Hematopoietic multipotent progenitor cell treated with erythropoietin and hydrocortisone succinate and interleukin-3 and kit ligand, for 4 days (in vitro differentiated cells): ENCODE measurements at regions not wholly inside any gene's neighbourhood (a gene's known extent, or its start where the extent isn't known, plus 50 kb on each side); places are given as distances from the start of the nearest gene placed in this dataset.
A peak's percentile ranks its signal among the peaks of the same experiment; 100 is the strongest.

ENCODE experiments used
- DNase-seq: peaks from one replicate; pipeline ENCODE4 v3.0.0-alpha.2; 2015

- DNase-seq, result no peak
Observed at GRCh38 chr14:101380512-101380911, 180.8 kb upstream of the DIO3 start.

GRCh38 chr14:101380940-101381339, 180.4 kb upstream of the DIO3 start:
- no peak for DNase-seq

- DNase-seq, result no peak
Observed at GRCh38 chr14:101383737-101384338, 177.5 kb upstream of the DIO3 start.

DNA sequence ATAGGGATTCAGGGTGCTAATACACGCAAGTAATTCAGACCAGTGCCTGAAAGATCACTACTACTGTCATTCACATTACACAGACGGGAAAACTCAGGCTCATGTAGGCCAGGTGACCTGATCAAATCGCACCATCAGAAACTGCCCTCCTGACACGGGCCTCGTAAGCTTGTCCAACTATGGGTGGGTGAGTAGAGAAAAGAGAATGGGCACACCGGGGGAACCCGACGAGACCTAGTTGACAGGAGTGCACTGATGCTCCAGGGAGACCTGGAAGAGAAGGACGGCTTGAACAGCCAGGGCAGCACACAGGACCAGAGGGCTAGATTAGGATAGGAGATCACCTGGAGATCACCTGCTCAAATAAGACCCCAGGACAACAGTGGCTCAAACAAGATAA, 166.9 kb upstream of the DIO3 start:
- no peak for DNase-seq

- no peak for DNase-seq
Observed at GRCh38 chr14:101395779-101396178, 165.5 kb upstream of the DIO3 start.

- DNase-seq, result no peak
Observed at GRCh38 chr14:101397206-101397605, 164.1 kb upstream of the DIO3 start.

DNA sequence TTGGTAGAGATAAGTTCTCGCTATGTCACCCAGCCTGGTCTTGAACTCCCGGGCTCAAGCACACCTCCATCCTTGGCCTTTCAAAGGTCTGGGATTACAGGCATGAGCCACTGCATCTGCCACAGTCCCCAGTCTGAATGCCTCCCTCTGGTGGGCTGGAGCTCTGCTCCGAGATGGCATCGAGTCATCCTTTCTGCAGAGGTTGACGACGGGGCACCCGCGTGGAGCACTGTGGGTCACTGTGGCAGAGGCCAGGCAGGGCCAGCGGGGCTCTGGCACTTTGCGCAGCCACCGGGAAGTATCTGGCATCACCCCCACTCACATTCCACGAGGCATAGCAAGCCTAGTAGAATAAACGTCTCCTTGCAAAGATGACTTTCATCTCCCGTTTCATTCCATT, 163.3 kb upstream of the DIO3 start:
- no peak for DNase-seq

DNA sequence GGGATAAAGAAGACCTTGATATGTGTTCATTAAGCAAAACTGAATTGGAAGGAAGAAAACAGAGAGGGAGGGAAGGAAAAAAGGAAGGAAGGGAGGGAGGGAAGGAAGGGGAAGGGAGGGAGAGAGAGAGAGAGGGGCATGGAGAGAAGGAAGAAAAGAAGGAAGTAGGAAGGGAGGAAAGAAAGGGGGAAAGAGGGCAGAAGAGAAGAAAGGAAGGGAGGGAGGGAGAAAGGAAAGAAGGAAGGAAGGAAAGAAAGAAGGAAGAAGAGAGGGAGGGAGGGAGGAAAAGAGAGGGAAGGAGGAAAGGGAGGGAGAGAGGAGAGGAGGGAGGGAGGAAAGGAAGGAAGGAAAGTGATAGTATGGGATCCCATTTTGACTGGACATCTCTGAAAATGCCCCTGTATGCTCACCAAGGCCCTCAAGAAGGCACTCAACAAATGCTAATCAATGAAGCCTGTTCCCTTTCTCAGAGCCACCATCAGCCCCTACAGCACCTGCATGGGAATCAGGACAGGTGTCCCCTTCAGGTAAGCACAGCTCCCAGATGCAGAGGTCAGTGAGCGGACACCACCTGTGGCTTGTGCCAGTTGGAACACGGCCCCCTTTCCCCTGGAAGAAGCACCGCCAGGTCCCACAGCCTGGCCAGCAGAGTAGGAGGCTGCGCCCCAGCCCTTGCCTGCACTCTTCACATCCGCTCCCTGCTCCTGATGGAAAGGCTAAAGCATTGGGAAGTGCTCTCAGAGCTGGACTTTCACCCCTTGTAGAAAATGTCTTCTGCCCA, 161.4 kb upstream of the DIO3 start:
- no peak for DNase-seq

- no peak for DNase-seq
Observed at GRCh38 chr14:101400830-101401229, 160.5 kb upstream of the DIO3 start.

- no peak for DNase-seq
Observed at GRCh38 chr14:101402936-101403660, 158.2 kb upstream of the DIO3 start.

- no peak for DNase-seq
Observed at GRCh38 chr14:101404426-101405170, 156.7 kb upstream of the DIO3 start.

DNA sequence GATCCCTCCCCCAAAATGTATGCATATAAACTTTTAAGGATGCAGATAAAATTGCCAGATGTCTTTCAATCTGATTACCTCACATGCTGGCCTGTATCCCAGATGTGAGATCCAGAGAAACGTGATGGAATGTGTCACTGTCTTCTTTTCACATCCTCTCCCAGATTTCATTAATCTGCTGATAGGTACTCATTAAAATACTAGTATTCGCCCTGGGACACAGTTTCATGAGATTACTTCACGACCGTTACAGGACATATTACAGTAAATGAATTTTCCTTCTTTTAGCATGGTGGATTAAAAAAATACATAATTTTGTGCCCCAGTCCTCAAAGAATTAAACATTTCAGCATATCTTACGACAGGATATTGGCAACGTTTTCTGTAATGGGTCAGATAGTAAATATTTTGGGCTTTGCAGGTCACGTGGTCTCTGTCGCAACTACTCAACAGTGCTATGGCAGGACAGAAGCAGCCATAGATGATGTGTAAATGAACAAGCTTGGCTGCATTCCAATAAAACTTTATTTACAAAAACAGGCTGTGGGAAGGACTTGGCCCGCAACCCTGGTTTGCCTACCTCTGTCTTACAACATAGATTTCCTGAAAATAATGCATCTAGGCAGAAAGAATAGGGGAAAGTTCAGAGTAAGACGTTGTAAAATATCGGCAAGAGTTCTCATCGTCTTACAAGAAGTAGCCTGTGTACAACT, 156.0 kb upstream of the DIO3 start:
- DNase-seq, result peak; percentile 1

GRCh38 chr14:101406921-101407320, 154.4 kb upstream of the DIO3 start:
- no peak for DNase-seq

- DNase-seq, result no peak
Observed at GRCh38 chr14:101407328-101407727, 154.0 kb upstream of the DIO3 start.

DNA sequence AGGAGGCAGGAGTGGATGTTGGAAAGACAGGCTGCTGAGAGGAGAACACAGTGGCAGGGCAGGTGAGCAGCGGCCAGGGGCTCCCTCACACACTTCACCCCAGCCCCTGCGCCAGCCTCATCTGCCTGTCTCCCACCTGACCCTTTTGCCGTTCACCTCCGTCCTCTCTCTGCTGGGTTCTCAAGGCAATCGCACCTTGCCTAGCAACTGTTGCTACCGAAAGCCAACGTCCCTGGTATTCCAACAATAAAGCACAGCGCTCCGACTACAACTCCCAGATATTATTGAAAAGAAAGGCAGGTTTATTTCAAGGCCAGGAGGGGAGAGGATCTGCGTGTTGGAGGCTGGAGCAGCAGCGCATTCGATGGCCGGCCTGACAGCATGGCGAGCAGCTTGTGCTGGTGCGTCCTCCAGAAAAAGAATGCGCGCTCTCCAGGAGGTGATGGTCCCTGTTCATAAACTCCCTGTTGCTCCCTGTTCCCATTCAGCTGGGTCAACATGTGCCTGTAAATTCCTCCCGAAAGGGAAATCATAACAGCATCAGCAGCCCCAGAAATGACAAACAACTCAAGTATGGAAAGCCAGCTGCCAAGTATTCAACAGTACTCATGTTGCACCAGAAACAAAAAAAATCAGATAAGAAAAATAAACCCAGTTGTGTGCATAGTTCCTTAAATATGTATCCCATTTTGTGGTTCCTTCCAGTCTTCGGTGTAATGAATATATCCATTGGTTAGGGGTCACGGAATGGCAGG, 153.0 kb upstream of the DIO3 start:
- DNase-seq, result no peak

DNA sequence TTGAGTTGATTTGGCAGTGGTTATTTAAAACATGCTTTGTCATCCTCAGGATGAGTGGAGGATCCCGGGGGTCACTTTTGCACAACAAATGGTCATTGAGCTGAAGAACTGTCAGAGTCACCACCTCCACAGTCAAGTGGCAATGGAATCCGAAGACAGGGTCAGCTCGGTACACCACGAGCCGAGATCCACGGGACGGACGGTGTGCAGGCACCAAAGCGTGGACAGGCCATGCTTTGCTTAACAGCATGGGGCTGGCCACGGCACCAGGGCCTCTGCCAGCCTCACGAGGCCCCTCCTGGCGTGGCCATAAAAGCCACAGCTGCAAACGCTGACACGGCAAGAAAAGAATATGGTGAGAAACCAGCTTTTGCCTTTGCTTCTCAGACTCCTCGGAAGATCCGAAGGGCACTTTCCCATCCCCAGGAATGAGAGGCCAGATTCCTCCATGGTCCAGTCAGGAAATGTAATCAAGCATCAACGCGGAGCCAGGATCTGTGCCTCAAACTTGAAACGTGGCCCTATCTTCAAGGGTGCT, 152.2 kb upstream of the DIO3 start:
- DNase-seq, result no peak

DNA sequence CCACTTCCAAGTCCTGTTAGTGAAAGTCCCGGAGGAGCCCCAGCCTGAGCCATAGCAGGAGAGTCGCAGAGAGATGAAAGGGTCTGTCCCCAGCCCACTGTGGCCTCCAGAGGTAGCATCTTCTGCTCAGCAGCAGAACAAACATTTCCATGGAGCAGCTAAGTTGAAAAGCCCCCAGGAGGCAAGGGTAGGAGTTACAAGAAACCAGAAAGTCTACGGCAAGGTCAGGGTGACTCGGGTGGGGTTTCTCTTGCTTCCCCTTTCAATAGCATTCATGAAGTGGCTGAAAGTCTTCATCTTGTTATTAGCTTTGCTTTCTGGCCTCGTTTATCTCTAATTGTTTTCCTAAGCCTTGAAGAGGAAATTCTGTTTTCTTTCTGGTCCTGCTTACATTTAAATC, 151.2 kb upstream of the DIO3 start:
- peak; percentile 25 for DNase-seq

- DNase-seq, result no peak
Observed at GRCh38 chr14:101411151-101411550, 150.1 kb upstream of the DIO3 start.

DNA sequence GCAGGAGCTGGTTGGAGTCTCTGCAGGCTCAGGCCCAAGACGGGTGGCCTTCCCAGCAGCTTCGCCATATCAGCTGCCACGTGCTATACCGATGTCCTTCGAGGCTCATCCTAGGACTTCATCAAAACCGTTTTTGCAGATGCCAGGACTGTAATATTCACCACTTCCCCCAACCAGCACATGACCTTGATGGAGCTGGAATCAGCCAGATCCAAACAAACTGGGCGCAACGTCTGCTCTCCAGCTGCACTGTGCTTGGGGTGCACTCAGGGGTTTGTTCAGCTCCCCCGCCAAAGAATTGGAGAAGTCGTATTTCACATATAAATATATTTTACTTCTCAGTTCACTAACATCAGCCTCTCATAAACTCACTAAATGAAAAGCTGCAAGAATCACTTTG, 149.5 kb upstream of the DIO3 start:
- DNase-seq, result no peak

DNA sequence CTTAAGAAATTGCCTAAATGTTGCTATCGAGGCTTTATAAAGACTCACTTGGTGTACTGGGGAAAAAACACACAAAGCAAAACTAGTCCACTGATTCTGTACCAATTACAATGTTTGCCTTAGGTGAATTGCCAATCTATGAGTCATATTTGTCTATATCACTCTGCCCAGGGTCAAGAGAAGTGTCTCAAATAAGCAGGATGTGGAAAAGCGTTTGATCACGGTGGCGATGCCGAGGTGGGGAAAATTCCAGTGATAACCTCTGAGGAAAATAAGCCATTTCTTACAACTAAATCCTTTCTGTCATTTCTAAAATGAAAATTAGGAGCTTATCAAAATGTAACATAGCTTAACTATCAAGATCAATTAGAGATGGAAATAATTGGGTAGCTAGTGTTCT, 148.6 kb upstream of the DIO3 start:
- no peak for DNase-seq

DNA sequence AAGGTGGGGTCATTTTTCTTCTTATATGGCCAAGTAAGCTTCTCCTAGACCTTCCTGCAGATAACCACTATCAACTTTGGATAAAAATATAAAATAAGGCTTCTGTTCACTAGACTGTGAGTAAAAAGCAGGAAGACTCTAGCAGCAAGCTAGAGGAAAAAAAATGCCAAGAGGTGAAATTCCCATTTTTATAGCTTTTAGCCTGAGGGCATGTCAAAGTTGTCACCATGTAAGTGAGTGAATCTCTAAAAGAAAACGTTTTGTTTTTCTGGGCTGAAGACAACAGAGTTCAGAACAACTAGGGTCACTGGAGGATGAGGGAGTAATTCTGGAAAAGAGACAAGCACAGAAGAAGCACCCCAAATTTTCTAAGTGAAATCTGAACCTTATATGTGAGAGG, 143.9 kb upstream of the DIO3 start:
- DNase-seq, result no peak

DNA sequence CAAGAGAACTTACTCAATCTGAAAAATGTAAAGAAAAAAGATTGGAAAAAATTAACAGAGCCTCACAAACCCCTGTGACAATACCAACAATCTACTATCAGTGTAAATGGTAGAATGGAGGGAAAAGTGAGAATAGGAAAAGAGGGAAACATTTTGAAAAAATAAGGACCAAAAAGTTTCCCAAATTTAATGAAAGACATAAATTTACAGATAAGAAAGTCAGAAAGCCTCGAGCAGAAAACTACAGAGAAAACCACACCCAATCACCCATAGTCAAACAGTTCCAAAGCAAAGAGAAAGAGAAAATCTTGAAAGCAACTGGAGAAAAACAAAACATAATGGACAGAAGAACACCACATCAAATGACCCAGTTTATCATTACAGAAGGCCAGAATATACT, 142.7 kb upstream of the DIO3 start:
- DNase-seq, result no peak
